ENCODE measurements at regions not wholly inside any gene's neighbourhood (a gene's known extent, or its start where the extent isn't known, plus 50 kb on each side); places are given as distances from the start of the nearest gene placed in this dataset.

GRCh38 chr6:168834042-168834587, 393.1 kb downstream of the SMOC2 start:
- Mint-ChIP-seq H3K36me3 (ENCODE audit: insufficient read depth) (no peaks in the 10 kb centered on the region), H3K27ac (ENCODE audit: low read depth) (no peak overlapping the region), H3K4me1 (peaks cover 3% of the 10 kb centered on the region), H3K27me3 (peaks cover 29% of the 10 kb centered on the region), H3K9me3 (peaks cover 2% of the 10 kb centered on the region), H3K4me3 (no peak overlapping the region)
- DNase-seq (ENCODE audit: low spot score in 2 of 2) (no peak), ATAC-seq (replicated peaks; ENCODE audit: extremely low read depth, poor library complexity, severe bottlenecking) (no peak)

- H3K9me3 Mint-ChIP-seq: no peaks in the 10 kb centered on the region
- H3K36me3 Mint-ChIP-seq (ENCODE audit: insufficient read depth): no peaks in the 10 kb centered on the region
- no peak overlapping the region for H3K27ac Mint-ChIP-seq (ENCODE audit: low read depth)
Measured at GRCh38 chr6:168828800-168829199, 387.8 kb downstream of the SMOC2 start.

GRCh38 chr6:168828035-168828434, 387.1 kb downstream of the SMOC2 start:
- Mint-ChIP-seq H3K4me3 (no peak overlapping the region), H3K36me3 (ENCODE audit: insufficient read depth) (no peaks in the 10 kb centered on the region), H3K27me3 (peaks cover 3% of the 10 kb centered on the region), H3K9me3 (peaks cover 5% of the 10 kb centered on the region), H3K4me1 (no peaks in the 10 kb centered on the region), H3K27ac (ENCODE audit: low read depth) (no peak overlapping the region)
- DNase-seq (ENCODE audit: low spot score in 2 of 2) (no peak), ATAC-seq (replicated peaks; ENCODE audit: extremely low read depth, poor library complexity, severe bottlenecking) (no peak)

More at GRCh38 chr6:168828800-168829199, 387.8 kb downstream of the SMOC2 start:
- H3K4me3 Mint-ChIP-seq: no peak overlapping the region
- DNase-seq (ENCODE audit: low spot score in 2 of 2): no peak
- no peaks in the 10 kb centered on the region for H3K4me1 Mint-ChIP-seq
- H3K27me3 Mint-ChIP-seq: peaks cover 10% of the 10 kb centered on the region
- ATAC-seq (replicated peaks; ENCODE audit: extremely low read depth, poor library complexity, severe bottlenecking): no peak

- Mint-ChIP-seq H3K4me1 (no peaks in the 10 kb centered on the region), H3K9me3 (peaks cover 5% of the 10 kb centered on the region), H3K4me3 (no peak overlapping the region), H3K36me3 (ENCODE audit: insufficient read depth) (no peaks in the 10 kb centered on the region), H3K27ac (ENCODE audit: low read depth) (no peak overlapping the region), H3K27me3 (no peaks in the 10 kb centered on the region)
- DNase-seq (ENCODE audit: low spot score in 2 of 2): no peak
- ATAC-seq (replicated peaks; ENCODE audit: extremely low read depth, poor library complexity, severe bottlenecking): no peak
Measured at GRCh38 chr6:168827586-168827871, 386.5 kb downstream of the SMOC2 start.

- DNase-seq (ENCODE audit: low spot score in 2 of 2) (no peak), ATAC-seq (replicated peaks; ENCODE audit: extremely low read depth, poor library complexity, severe bottlenecking) (no peak)
- no peak overlapping the region for H3K4me3 Mint-ChIP-seq
- peaks cover 5% of the 10 kb centered on the region for H3K9me3 Mint-ChIP-seq
- H3K36me3 Mint-ChIP-seq (ENCODE audit: insufficient read depth): no peaks in the 10 kb centered on the region
- H3K27me3 Mint-ChIP-seq: no peaks in the 10 kb centered on the region
- H3K4me1 Mint-ChIP-seq: no peaks in the 10 kb centered on the region
- no peak overlapping the region for H3K27ac Mint-ChIP-seq (ENCODE audit: low read depth)
Measured at GRCh38 chr6:168826726-168827585, 386.0 kb downstream of the SMOC2 start.

GRCh38 chr6:168826078-168826390, 385.1 kb downstream of the SMOC2 start:
- no peaks in the 10 kb centered on the region for H3K4me1 Mint-ChIP-seq
- no peaks in the 10 kb centered on the region for H3K27me3 Mint-ChIP-seq
- H3K36me3 Mint-ChIP-seq (ENCODE audit: insufficient read depth): no peaks in the 10 kb centered on the region
- peaks cover 5% of the 10 kb centered on the region for H3K9me3 Mint-ChIP-seq
- DNase-seq (ENCODE audit: low spot score in 2 of 2) (no peak), ATAC-seq (replicated peaks; ENCODE audit: extremely low read depth, poor library complexity, severe bottlenecking) (no peak)
- no peak overlapping the region for H3K27ac Mint-ChIP-seq (ENCODE audit: low read depth)
- H3K4me3 Mint-ChIP-seq: no peak overlapping the region

- ATAC-seq (replicated peaks; ENCODE audit: extremely low read depth, poor library complexity, severe bottlenecking) (no peak), DNase-seq (ENCODE audit: low spot score in 2 of 2) (no peak)
- Mint-ChIP-seq H3K36me3 (ENCODE audit: insufficient read depth) (no peaks in the 10 kb centered on the region), H3K27me3 (no peaks in the 10 kb centered on the region), H3K9me3 (peaks cover 5% of the 10 kb centered on the region), H3K4me3 (no peak overlapping the region), H3K4me1 (no peaks in the 10 kb centered on the region), H3K27ac (ENCODE audit: low read depth) (no peak overlapping the region)
Measured at GRCh38 chr6:168825226-168826077, 384.5 kb downstream of the SMOC2 start.

GRCh38 chr6:168823397-168824212, 382.6 kb downstream of the SMOC2 start:
- ATAC-seq (replicated peaks; ENCODE audit: extremely low read depth, poor library complexity, severe bottlenecking) (no peak), DNase-seq (ENCODE audit: low spot score in 2 of 2) (no peak)
- H3K36me3 Mint-ChIP-seq (ENCODE audit: insufficient read depth): no peaks in the 10 kb centered on the region
- no peaks in the 10 kb centered on the region for H3K4me1 Mint-ChIP-seq
- peaks cover 7% of the 10 kb centered on the region for H3K27me3 Mint-ChIP-seq
- H3K4me3 Mint-ChIP-seq: no peak overlapping the region
- H3K27ac Mint-ChIP-seq (ENCODE audit: low read depth): no peak overlapping the region
- peaks cover 5% of the 10 kb centered on the region for H3K9me3 Mint-ChIP-seq

- Mint-ChIP-seq H3K27ac (ENCODE audit: low read depth) (no peak overlapping the region), H3K4me1 (no peaks in the 10 kb centered on the region), H3K27me3 (peaks cover 17% of the 10 kb centered on the region), H3K4me3 (no peak overlapping the region), H3K36me3 (ENCODE audit: insufficient read depth) (no peaks in the 10 kb centered on the region), H3K9me3 (peaks cover 5% of the 10 kb centered on the region)
- ATAC-seq (replicated peaks; ENCODE audit: extremely low read depth, poor library complexity, severe bottlenecking) (no peak), DNase-seq (ENCODE audit: low spot score in 2 of 2) (no peak)
Measured at GRCh38 chr6:168822376-168822775, 381.4 kb downstream of the SMOC2 start.

GRCh38 chr6:168819546-168819945, 378.6 kb downstream of the SMOC2 start:
- DNase-seq (ENCODE audit: low spot score in 2 of 2) (no peak), ATAC-seq (replicated peaks; ENCODE audit: extremely low read depth, poor library complexity, severe bottlenecking) (no peak)
- Mint-ChIP-seq H3K4me3 (no peak overlapping the region), H3K27ac (ENCODE audit: low read depth) (no peak overlapping the region), H3K27me3 (peaks cover 25% of the 10 kb centered on the region), H3K36me3 (ENCODE audit: insufficient read depth) (no peaks in the 10 kb centered on the region), H3K4me1 (peaks cover 4% of the 10 kb centered on the region), H3K9me3 (peaks cover 5% of the 10 kb centered on the region)

- DNase-seq (ENCODE audit: low spot score in 2 of 2): no peak
- Mint-ChIP-seq H3K27me3 (peaks cover 41% of the 10 kb centered on the region), H3K4me3 (no peak overlapping the region), H3K36me3 (ENCODE audit: insufficient read depth) (no peaks in the 10 kb centered on the region), H3K27ac (ENCODE audit: low read depth) (no peak overlapping the region), H3K9me3 (no peaks in the 10 kb centered on the region), H3K4me1 (peaks cover 4% of the 10 kb centered on the region)
- ATAC-seq (replicated peaks; ENCODE audit: extremely low read depth, poor library complexity, severe bottlenecking): no peak
Measured at GRCh38 chr6:168817558-168818159, 376.7 kb downstream of the SMOC2 start.

GRCh38 chr6:168815229-168815628, 374.2 kb downstream of the SMOC2 start:
- H3K4me3 Mint-ChIP-seq: no peak overlapping the region
- H3K27me3 Mint-ChIP-seq: peaks cover 49% of the 10 kb centered on the region
- DNase-seq (ENCODE audit: low spot score in 2 of 2): no peak
- no peaks in the 10 kb centered on the region for H3K36me3 Mint-ChIP-seq (ENCODE audit: insufficient read depth)
- H3K27ac Mint-ChIP-seq (ENCODE audit: low read depth): no peak overlapping the region
- H3K4me1 Mint-ChIP-seq: peaks cover 4% of the 10 kb centered on the region
- no peak for ATAC-seq (replicated peaks; ENCODE audit: extremely low read depth, poor library complexity, severe bottlenecking)
- no peaks in the 10 kb centered on the region for H3K9me3 Mint-ChIP-seq

Measured in central memory CD8-positive, alpha-beta T cell (primary cell).